CD14-positive monocyte (primary cell): ENCODE measurements at regions not wholly inside any gene's neighbourhood (a gene's known extent, or its start where the extent isn't known, plus 50 kb on each side); places are given as distances from the start of the nearest gene placed in this dataset.

ENCODE experiments used
- DNase-seq, 3 donors: peaks; one replicate each; pipeline ENCODE4 v3.0.0-alpha.2; 2011 to 2022
- H2AFZ ChIP-seq: 2 replicates; pipeline ENCODE4 v1.6.0; 2012; ENCODE audit warnings: mild to moderate bottlenecking, low read depth, low read length, inconsistent platforms; ENCODE audit not compliant: insufficient read depth, poor library complexity, severe bottlenecking
- H3K27ac ChIP-seq, 2 donors: 1 replicate in 1 of 2; 2 replicates in 1 of 2; pipeline ENCODE4 v1.5.1; 2012 to 2013; ENCODE audit warnings: low read length in 2 of 2, control low read depth in 1 of 2, inconsistent platforms in 1 of 2, low read depth in 1 of 2, mild to moderate bottlenecking in 1 of 2
- H3K27me3 ChIP-seq, 2 donors: one replicate each; pipeline versions ENCODE4 v1.6.0 to v1.6.1; 2011 to 2013; ENCODE audit warnings: low read length in 2 of 2; ENCODE audit not compliant: control insufficient read depth in 2 of 2, insufficient read depth in 2 of 2
- H3K36me3 ChIP-seq, 2 donors: replicated peaks in 1 of 2; 1 replicate in 1 of 2; 2 replicates in 1 of 2; pipeline versions ENCODE4 v1.5.1 to v1.6.1; 2012 to 2013; ENCODE audit warnings: low read length in 2 of 2, control low read depth in 1 of 2, inconsistent platforms in 1 of 2, mild to moderate bottlenecking in 1 of 2; ENCODE audit not compliant: insufficient read depth in 2 of 2, control insufficient read depth in 1 of 2
- H3K4me1 ChIP-seq, 2 donors: 1 replicate in 1 of 2; 2 replicates in 1 of 2; pipeline versions ENCODE4 v1.5.1 to v1.6.1; 2012 to 2013; ENCODE audit warnings: low read length in 2 of 2, control low read depth in 1 of 2, inconsistent platforms in 1 of 2, mild to moderate bottlenecking in 1 of 2, moderate library complexity in 1 of 2; ENCODE audit not compliant: insufficient read depth in 2 of 2, control insufficient read depth in 1 of 2
- H3K4me2 ChIP-seq: replicated peaks from 2 replicates; pipeline ENCODE3; 2012; ENCODE audit warnings: low read length, moderate library complexity, mild to moderate bottlenecking; ENCODE audit not compliant: poor library complexity, severe bottlenecking; ENCODE audit errors: extremely low read depth
- H3K4me3 ChIP-seq, 3 experiments: fragments of 200-600 bp in 1 of 3; sonication (generic) in 1 of 3; replicated peaks in 1 of 3; 1 replicate in 2 of 3; 2 replicates in 1 of 3; pipeline ENCODE4 v1.5.1; 2011 to 2013; ENCODE audit warnings: low read length in 3 of 3, mild to moderate bottlenecking in 3 of 3, control low read depth in 2 of 3, low read depth in 2 of 3, inconsistent platforms in 1 of 3, moderate library complexity in 1 of 3
- H3K79me2 ChIP-seq: 2 replicates; pipeline ENCODE4 v1.6.0; 2012; ENCODE audit warnings: mild to moderate bottlenecking, control low read depth, inconsistent platforms, low read length, moderate library complexity; ENCODE audit not compliant: insufficient read depth
- H3K9ac ChIP-seq: 2 replicates; pipeline ENCODE4 v1.6.0; 2017; ENCODE audit warnings: low read length, mild to moderate bottlenecking; ENCODE audit not compliant: insufficient read depth, poor library complexity, severe bottlenecking
- H3K9me3 ChIP-seq, 2 donors: replicated peaks in 1 of 2; 1 replicate in 1 of 2; 2 replicates in 1 of 2; pipeline versions ENCODE4 v1.5.1 to v1.6.1; 2012 to 2013; ENCODE audit warnings: low read length in 2 of 2, control low read depth in 1 of 2; ENCODE audit not compliant: control insufficient read depth in 1 of 2, insufficient read depth in 1 of 2
- H4K20me1 ChIP-seq: 2 replicates; pipeline ENCODE4 v1.6.0; 2012; ENCODE audit warnings: mild to moderate bottlenecking, low read length, control low read depth, moderate library complexity; ENCODE audit not compliant: insufficient read depth
- H3K27ac Mint-ChIP-seq, 7 donors: one replicate each; pipeline ENCODE4 v1.8.0; 2020; ENCODE audit warnings: mild to moderate bottlenecking in 7 of 7, mixed read lengths in 7 of 7, moderate library complexity in 6 of 7, inconsistent platforms in 2 of 7
- H3K27me3 Mint-ChIP-seq, 3 donors: one replicate each; pipeline ENCODE4 v1.8.0; 2021 to 2022; ENCODE audit warnings: low read depth in 3 of 3, mild to moderate bottlenecking in 3 of 3, mixed read lengths in 3 of 3, moderate library complexity in 3 of 3, inconsistent platforms in 1 of 3
- H3K36me3 Mint-ChIP-seq, 2 donors: one replicate each; pipeline ENCODE4 v1.8.0; 2020; ENCODE audit warnings: mixed read lengths in 2 of 2, inconsistent platforms in 1 of 2, mild to moderate bottlenecking in 1 of 2
- H3K4me1 Mint-ChIP-seq: one replicate; pipeline ENCODE4 v1.8.0; 2020; ENCODE audit warnings: mild to moderate bottlenecking, mixed read lengths
- H3K4me3 Mint-ChIP-seq, 2 donors: one replicate each; pipeline ENCODE4 v1.8.0; 2020; ENCODE audit warnings: mild to moderate bottlenecking in 2 of 2, mixed read lengths in 2 of 2, moderate library complexity in 1 of 2
- H3K9me3 Mint-ChIP-seq, 7 donors: one replicate each; pipeline ENCODE4 v1.8.0; 2020 to 2022; ENCODE audit warnings: mixed read lengths in 7 of 7, mild to moderate bottlenecking in 6 of 7, moderate library complexity in 6 of 7, inconsistent platforms in 2 of 7
- WGBS: methylation state at CpG from one replicate; pipeline ENCODE4 v1.1.5; 2013; ENCODE audit warnings: missing lambda C conversion rate; ENCODE audit not compliant: insufficient coverage; 5-methylcytosine and 5-hydroxymethylcytosine counted together
- intact Hi-C, 2 donors: fragments of 100-400 bp; cut with micrococcal nuclease; formaldehyde crosslinking; loops; one replicate each; pipeline versions ENCODE4 v1.15.0 to v1.15.1; 2023
- TF ChIP-seq, protein P1 (sequence below): fragments of 200-600 bp; IDR thresholded peaks from one replicate; pipeline ENCODE4 v1.8.0; 2022; ENCODE audit warnings: antibody characterized with exemption, mild to moderate bottlenecking

DNA sequence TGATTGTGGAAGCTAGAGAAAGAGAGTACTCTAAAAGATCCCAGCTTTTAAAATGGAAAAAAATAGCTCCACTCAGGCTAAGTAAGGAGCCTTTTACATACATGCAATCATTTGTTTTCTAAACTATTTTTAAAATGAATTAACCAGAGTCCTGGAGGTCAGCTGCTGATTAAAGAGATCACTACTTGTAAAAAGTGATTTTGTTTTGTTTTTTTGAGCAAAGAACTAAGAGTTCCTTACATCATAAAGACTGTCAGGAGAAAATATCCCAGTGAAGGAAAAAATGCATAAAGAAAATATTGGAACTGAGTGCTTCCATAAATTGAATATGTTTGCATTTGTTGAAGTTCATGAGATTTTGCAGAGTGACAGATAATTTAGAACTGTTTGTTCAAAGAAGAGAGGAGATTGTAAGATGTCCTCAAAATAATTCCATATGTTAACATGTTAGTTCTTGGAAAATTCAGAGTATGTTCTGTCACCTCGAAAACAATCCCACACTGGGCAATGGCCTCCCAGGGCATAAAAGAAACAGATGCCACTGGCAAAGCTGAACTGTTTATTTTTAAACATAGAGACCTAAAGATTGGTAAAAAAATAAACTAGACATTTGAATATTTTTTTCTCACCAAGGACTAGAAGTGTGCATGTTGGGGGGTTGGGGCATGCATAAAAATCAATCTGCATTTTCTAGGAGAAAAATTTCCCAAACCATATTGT lies 264.7 kb downstream of the NPR3 start:
- Mint-ChIP-seq H3K27me3 (peaks cover 0 to 2% (median 0%) of the 10 kb centered on the region in 3 donors), H3K9me3 (peaks cover 0 to 4% (median 0%) of the 10 kb centered on the region in 7 donors), H3K36me3 (no peaks in the 10 kb centered on the region), H3K4me3 (no peak overlapping the region), H3K27ac (no peak overlapping the region), H3K4me1 (no peaks in the 10 kb centered on the region)
- Histone ChIP-seq H3K27ac (no peak overlapping the region), H2AFZ (no peak overlapping the region), H3K36me3 (no peaks in the 10 kb centered on the region), H3K9me3 (peaks cover 0 to 3% of the 10 kb centered on the region in 2 donors), H3K4me3 (no peak overlapping the region), H3K79me2 (no peaks in the 10 kb centered on the region), H4K20me1 (no peaks in the 10 kb centered on the region), H3K4me2 (no peak overlapping the region), H3K27me3 (no peaks in the 10 kb centered on the region), H3K4me1 (no peaks in the 10 kb centered on the region), H3K9ac (no peak overlapping the region)
- TF ChIP-seq, protein P1, sequence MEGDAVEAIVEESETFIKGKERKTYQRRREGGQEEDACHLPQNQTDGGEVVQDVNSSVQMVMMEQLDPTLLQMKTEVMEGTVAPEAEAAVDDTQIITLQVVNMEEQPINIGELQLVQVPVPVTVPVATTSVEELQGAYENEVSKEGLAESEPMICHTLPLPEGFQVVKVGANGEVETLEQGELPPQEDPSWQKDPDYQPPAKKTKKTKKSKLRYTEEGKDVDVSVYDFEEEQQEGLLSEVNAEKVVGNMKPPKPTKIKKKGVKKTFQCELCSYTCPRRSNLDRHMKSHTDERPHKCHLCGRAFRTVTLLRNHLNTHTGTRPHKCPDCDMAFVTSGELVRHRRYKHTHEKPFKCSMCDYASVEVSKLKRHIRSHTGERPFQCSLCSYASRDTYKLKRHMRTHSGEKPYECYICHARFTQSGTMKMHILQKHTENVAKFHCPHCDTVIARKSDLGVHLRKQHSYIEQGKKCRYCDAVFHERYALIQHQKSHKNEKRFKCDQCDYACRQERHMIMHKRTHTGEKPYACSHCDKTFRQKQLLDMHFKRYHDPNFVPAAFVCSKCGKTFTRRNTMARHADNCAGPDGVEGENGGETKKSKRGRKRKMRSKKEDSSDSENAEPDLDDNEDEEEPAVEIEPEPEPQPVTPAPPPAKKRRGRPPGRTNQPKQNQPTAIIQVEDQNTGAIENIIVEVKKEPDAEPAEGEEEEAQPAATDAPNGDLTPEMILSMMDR: no peak
- DNase-seq: no peak
- intact Hi-C loops: no loop called here
- no CpG with 5 or more reads among the region's 1 CpG for WGBS

DNA sequence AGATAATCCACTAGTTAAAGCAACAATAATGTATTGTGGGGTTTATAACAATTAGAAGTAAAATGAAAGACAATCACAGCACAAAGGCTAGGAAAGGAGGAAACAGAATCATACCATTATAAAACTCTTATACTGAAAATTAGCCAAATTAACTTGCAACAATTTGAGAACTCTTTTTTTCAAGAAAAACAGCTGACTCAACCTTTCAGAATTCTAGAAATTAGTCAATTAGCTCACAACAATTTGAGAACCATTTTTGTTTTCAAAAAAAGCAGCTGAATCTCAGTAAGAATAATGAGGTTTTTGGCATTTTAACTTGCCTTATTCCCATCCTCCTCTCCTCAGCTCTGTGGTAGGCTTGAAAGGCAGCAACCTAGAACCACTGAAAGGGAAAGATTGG lies 269.9 kb downstream of the NPR3 start:
- Mint-ChIP-seq H3K4me3 (no peak overlapping the region), H3K27me3 (peaks cover 0 to 3% (median 2%) of the 10 kb centered on the region in 3 donors), H3K27ac (no peak overlapping the region), H3K9me3 (peaks cover 0 to 5% (median 2%) of the 10 kb centered on the region in 7 donors), H3K4me1 (no peaks in the 10 kb centered on the region), H3K36me3 (no peaks in the 10 kb centered on the region)
- Histone ChIP-seq H3K79me2 (no peaks in the 10 kb centered on the region), H4K20me1 (no peaks in the 10 kb centered on the region), H3K36me3 (no peaks in the 10 kb centered on the region), H3K4me1 (no peaks in the 10 kb centered on the region), H3K4me2 (no peak overlapping the region), H3K27ac (no peak overlapping the region), H3K27me3 (no peaks in the 10 kb centered on the region), H3K4me3 (no peak overlapping the region), H3K9me3 (peaks cover 0 to 3% of the 10 kb centered on the region in 2 donors), H2AFZ (no peak overlapping the region), H3K9ac (no peak overlapping the region)
- TF ChIP-seq, protein P1: no peak
- no peak for DNase-seq
- intact Hi-C loops: no loop called here
